Panc1 (cell line): ENCODE measurements at regions not wholly inside any gene's neighbourhood (a gene's known extent, or its start where the extent isn't known, plus 50 kb on each side); places are given as distances from the start of the nearest gene placed in this dataset.

Source experiments
- CTCF ChIP-seq: fragments of 450-650 bp; IDR thresholded peaks from 2 replicates; pipeline ENCODE4 v1.5.1; 2017; ENCODE audit warnings: mild to moderate bottlenecking
- POLR2AphosphoS5 ChIP-seq: IDR thresholded peaks from 2 replicates; pipeline ENCODE4 v1.6.1; 2012; ENCODE audit warnings: mild to moderate bottlenecking, low read depth, low read length, moderate library complexity
- SIN3A ChIP-seq: IDR thresholded peaks from 2 replicates; pipeline ENCODE4 v1.6.1; 2012; ENCODE audit warnings: low read depth, mild to moderate bottlenecking, low read length, moderate library complexity, borderline replicate concordance; ENCODE audit not compliant: insufficient read depth
- TCF7L2 ChIP-seq: IDR thresholded peaks from 2 replicates; pipeline ENCODE4 v1.6.1; 2011; ENCODE audit warnings: mild to moderate bottlenecking, low read depth, low read length, inconsistent platforms
- TF ChIP-seq, protein P1 (sequence below), 2 experiments: IDR thresholded peaks; 2 replicates each; pipeline ENCODE4 v1.6.1; 2011 to 2012; ENCODE audit warnings: low read depth in 2 of 2, control low read depth in 1 of 2, low read length in 1 of 2, mild to moderate bottlenecking in 1 of 2, moderate library complexity in 1 of 2; ENCODE audit not compliant: insufficient read depth in 1 of 2

DNA sequence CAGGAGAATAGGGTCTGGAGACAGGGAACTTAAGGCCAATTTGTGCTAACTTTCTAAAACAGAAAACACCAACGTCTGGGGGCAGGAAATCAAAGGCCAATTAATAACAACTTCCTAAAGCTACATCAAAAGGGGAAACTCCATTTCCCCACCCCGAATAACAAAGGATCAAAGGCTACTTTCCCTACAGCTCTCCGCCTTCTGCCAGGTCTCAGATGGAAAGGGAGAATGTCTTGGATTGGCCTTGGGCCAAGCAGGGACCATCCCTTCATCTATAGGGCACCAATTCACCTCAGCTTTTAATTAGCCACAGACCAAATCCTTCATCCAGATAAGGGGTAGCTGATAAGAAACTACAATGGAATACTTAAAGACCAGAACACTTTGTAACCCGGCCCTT is 116.9 kb upstream of the ZKSCAN2 start:
- TF ChIP-seq POLR2AphosphoS5 (no peak), CTCF (no peak), SIN3A (no peak), TCF7L2 (no peak)
- TF ChIP-seq, protein P1, sequence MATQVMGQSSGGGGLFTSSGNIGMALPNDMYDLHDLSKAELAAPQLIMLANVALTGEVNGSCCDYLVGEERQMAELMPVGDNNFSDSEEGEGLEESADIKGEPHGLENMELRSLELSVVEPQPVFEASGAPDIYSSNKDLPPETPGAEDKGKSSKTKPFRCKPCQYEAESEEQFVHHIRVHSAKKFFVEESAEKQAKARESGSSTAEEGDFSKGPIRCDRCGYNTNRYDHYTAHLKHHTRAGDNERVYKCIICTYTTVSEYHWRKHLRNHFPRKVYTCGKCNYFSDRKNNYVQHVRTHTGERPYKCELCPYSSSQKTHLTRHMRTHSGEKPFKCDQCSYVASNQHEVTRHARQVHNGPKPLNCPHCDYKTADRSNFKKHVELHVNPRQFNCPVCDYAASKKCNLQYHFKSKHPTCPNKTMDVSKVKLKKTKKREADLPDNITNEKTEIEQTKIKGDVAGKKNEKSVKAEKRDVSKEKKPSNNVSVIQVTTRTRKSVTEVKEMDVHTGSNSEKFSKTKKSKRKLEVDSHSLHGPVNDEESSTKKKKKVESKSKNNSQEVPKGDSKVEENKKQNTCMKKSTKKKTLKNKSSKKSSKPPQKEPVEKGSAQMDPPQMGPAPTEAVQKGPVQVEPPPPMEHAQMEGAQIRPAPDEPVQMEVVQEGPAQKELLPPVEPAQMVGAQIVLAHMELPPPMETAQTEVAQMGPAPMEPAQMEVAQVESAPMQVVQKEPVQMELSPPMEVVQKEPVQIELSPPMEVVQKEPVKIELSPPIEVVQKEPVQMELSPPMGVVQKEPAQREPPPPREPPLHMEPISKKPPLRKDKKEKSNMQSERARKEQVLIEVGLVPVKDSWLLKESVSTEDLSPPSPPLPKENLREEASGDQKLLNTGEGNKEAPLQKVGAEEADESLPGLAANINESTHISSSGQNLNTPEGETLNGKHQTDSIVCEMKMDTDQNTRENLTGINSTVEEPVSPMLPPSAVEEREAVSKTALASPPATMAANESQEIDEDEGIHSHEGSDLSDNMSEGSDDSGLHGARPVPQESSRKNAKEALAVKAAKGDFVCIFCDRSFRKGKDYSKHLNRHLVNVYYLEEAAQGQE (IDR thresholded peaks at IDR 0.05; ENCODE audit: insufficient read depth in 1 of 2, low read depth in 2 of 2, low read length in 1 of 2): no peak
